ENCODE measurements at regions not wholly inside any gene's neighbourhood (a gene's known extent, or its start where the extent isn't known, plus 50 kb on each side); places are given as distances from the start of the nearest gene placed in this dataset.

- Histone ChIP-seq H3K4me3 (ENCODE audit: insufficient read depth, low read depth, low read length) (no peak overlapping the region), H2AFZ (ENCODE audit: low read depth, low read length) (no peak overlapping the region), H3K4me2 (ENCODE audit: low read length) (no peak overlapping the region), H3K4me1 (ENCODE audit: insufficient read depth, low read length) (peaks cover 8% of the 10 kb centered on the region), H3K36me3 (ENCODE audit: insufficient read depth, low read length) (no peaks in the 10 kb centered on the region), H3K9me3 (ENCODE audit: insufficient read depth, low read depth, low read length) (no peaks in the 10 kb centered on the region), H4K20me1 (ENCODE audit: insufficient read depth, low read length) (peaks cover 19% of the 10 kb centered on the region), H3K27ac (ENCODE audit: low read depth, low read length) (no peak overlapping the region), H3K79me2 (ENCODE audit: insufficient read depth, low read length) (peaks cover 28% of the 10 kb centered on the region), H3K9ac (ENCODE audit: low read length) (no peak overlapping the region), H3K27me3 (ENCODE audit: insufficient read depth, low read length) (no peaks in the 10 kb centered on the region)
- TF ChIP-seq, protein P1, sequence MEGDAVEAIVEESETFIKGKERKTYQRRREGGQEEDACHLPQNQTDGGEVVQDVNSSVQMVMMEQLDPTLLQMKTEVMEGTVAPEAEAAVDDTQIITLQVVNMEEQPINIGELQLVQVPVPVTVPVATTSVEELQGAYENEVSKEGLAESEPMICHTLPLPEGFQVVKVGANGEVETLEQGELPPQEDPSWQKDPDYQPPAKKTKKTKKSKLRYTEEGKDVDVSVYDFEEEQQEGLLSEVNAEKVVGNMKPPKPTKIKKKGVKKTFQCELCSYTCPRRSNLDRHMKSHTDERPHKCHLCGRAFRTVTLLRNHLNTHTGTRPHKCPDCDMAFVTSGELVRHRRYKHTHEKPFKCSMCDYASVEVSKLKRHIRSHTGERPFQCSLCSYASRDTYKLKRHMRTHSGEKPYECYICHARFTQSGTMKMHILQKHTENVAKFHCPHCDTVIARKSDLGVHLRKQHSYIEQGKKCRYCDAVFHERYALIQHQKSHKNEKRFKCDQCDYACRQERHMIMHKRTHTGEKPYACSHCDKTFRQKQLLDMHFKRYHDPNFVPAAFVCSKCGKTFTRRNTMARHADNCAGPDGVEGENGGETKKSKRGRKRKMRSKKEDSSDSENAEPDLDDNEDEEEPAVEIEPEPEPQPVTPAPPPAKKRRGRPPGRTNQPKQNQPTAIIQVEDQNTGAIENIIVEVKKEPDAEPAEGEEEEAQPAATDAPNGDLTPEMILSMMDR (IDR thresholded peaks at IDR 0.05; ENCODE audit: insufficient read depth, low read depth, low read length), result no peak
- no peak for TF ChIP-seq EZH2 (IDR thresholded peaks at IDR 0.05; ENCODE audit: insufficient read depth, low read length)
- Mint-ChIP-seq H3K4me1 (ENCODE audit: low read depth, unreplicated experiment) (peaks cover 23% of the 10 kb centered on the region), H3K4me3 (ENCODE audit: unreplicated experiment) (no peak overlapping the region), H3K27ac (ENCODE audit: unreplicated experiment) (no peak overlapping the region), H3K27me3 (ENCODE audit: low read depth, unreplicated experiment) (no peaks in the 10 kb centered on the region), H3K9me3 (ENCODE audit: unreplicated experiment) (no peaks in the 10 kb centered on the region), H3K36me3 (ENCODE audit: low read depth, unreplicated experiment) (peaks cover 3% of the 10 kb centered on the region)
- DNase-seq (ENCODE audit: low read depth), result no peak
- FAIRE-seq, result no peak
Measured at GRCh38 chr13:50106559-50106958, 91.3 kb downstream of the KCNRG start.

DNA sequence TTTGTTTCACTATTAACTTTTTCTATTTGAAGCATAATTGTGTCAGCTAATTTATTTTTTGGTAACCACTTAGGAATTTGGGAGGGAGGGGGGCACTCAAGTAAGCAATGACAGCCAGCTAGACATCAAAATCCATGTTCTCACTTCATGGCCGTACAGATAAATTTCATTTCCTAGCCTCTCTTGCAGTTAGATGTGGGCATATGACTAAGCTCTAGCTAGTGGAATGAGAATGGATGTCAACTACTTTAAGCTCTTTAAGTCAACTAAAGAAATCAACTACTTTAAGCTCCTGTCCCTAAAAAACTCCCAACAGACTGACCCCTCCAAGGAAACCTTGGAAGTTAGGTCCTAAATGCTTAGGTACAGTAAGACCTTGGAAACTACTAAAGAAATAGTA is 92.0 kb downstream of the KCNRG start:
- Mint-ChIP-seq H3K27me3 (ENCODE audit: low read depth, unreplicated experiment) (no peaks in the 10 kb centered on the region), H3K4me1 (ENCODE audit: low read depth, unreplicated experiment) (peaks cover 23% of the 10 kb centered on the region), H3K27ac (ENCODE audit: unreplicated experiment) (no peak overlapping the region), H3K9me3 (ENCODE audit: unreplicated experiment) (no peaks in the 10 kb centered on the region), H3K4me3 (ENCODE audit: unreplicated experiment) (no peak overlapping the region), H3K36me3 (ENCODE audit: low read depth, unreplicated experiment) (peaks cover 3% of the 10 kb centered on the region)
- Histone ChIP-seq H3K27me3 (ENCODE audit: insufficient read depth, low read length) (no peaks in the 10 kb centered on the region), H3K4me3 (ENCODE audit: insufficient read depth, low read depth, low read length) (no peak overlapping the region), H4K20me1 (ENCODE audit: insufficient read depth, low read length) (peaks cover 19% of the 10 kb centered on the region), H3K9me3 (ENCODE audit: insufficient read depth, low read depth, low read length) (no peaks in the 10 kb centered on the region), H3K79me2 (ENCODE audit: insufficient read depth, low read length) (peaks cover 29% of the 10 kb centered on the region), H3K4me2 (ENCODE audit: low read length) (no peak overlapping the region), H3K27ac (ENCODE audit: low read depth, low read length) (no peak overlapping the region), H3K36me3 (ENCODE audit: insufficient read depth, low read length) (no peaks in the 10 kb centered on the region), H2AFZ (ENCODE audit: low read depth, low read length) (no peak overlapping the region), H3K9ac (ENCODE audit: low read length) (no peak overlapping the region), H3K4me1 (ENCODE audit: insufficient read depth, low read length) (peaks cover 8% of the 10 kb centered on the region)
- FAIRE-seq (no peak), DNase-seq (ENCODE audit: low read depth) (no peak)
- TF ChIP-seq, protein P1 (IDR thresholded peaks at IDR 0.05; ENCODE audit: insufficient read depth, low read depth, low read length), result no peak
- TF ChIP-seq EZH2 (IDR thresholded peaks at IDR 0.05; ENCODE audit: insufficient read depth, low read length), result no peak

DNA sequence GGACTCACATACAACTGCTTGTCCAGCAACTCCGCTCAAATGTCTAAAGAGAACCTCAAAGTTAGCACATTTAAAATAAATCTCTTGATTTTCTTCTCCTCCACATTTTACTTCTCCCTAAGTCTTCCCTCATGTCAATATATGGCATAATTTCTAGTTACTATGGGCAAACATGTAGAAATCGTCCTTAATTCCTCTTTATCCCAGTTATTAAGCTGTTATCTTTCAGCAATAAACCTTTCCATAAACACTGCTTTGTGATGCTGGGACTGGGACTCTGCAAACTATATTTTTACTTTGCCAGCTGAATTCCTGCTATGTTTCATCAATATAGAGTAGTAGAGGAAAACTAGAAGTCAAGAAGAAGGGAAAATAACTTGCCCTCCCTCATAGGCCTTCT is 99.7 kb downstream of the KCNRG start:
- H3K4me1 Mint-ChIP-seq (ENCODE audit: low read depth, unreplicated experiment), result peaks cover 2% of the 10 kb centered on the region

More for the DNA sequence above, 99.7 kb downstream of the KCNRG start:
- Histone ChIP-seq H3K9me3 (ENCODE audit: insufficient read depth, low read depth, low read length) (no peaks in the 10 kb centered on the region), H3K27ac (ENCODE audit: low read depth, low read length) (no peak overlapping the region), H4K20me1 (ENCODE audit: insufficient read depth, low read length) (peaks cover 12% of the 10 kb centered on the region), H3K4me1 (ENCODE audit: insufficient read depth, low read length) (no peaks in the 10 kb centered on the region), H3K4me2 (ENCODE audit: low read length) (no peak overlapping the region), H3K9ac (ENCODE audit: low read length) (no peak overlapping the region), H3K4me3 (ENCODE audit: insufficient read depth, low read depth, low read length) (no peak overlapping the region), H3K79me2 (ENCODE audit: insufficient read depth, low read length) (peaks cover 41% of the 10 kb centered on the region), H2AFZ (ENCODE audit: low read depth, low read length) (no peak overlapping the region), H3K36me3 (ENCODE audit: insufficient read depth, low read length) (no peaks in the 10 kb centered on the region), H3K27me3 (ENCODE audit: insufficient read depth, low read length) (no peaks in the 10 kb centered on the region)
- no peak overlapping the region for H3K27ac Mint-ChIP-seq (ENCODE audit: unreplicated experiment)
- H3K36me3 Mint-ChIP-seq (ENCODE audit: low read depth, unreplicated experiment), result no peaks in the 10 kb centered on the region
- H3K9me3 Mint-ChIP-seq (ENCODE audit: unreplicated experiment), result no peaks in the 10 kb centered on the region
- H3K4me3 Mint-ChIP-seq (ENCODE audit: unreplicated experiment), result no peak overlapping the region
- H3K27me3 Mint-ChIP-seq (ENCODE audit: low read depth, unreplicated experiment), result no peaks in the 10 kb centered on the region
- TF ChIP-seq, protein P1 (IDR thresholded peaks at IDR 0.05; ENCODE audit: insufficient read depth, low read depth, low read length), result no peak
- no peak for TF ChIP-seq EZH2 (IDR thresholded peaks at IDR 0.05; ENCODE audit: insufficient read depth, low read length)
- DNase-seq (ENCODE audit: low read depth) (no peak), FAIRE-seq (no peak)

All from astrocyte (in vitro differentiated cells and primary cell).